Lung (tissue), 11 donors: ENCODE measurements at regions not wholly inside any gene's neighbourhood (a gene's known extent, or its start where the extent isn't known, plus 50 kb on each side); places are given as distances from the start of the nearest gene placed in this dataset.
"Not testable (repeated sequence)": the region's sequence is repeated elsewhere in the genome, so short reads cannot be mapped to it uniquely, and the experiment has no call there.

ENCODE experiments used
- ATAC-seq: fragments of 200-7000 bp; cut with Tn5 transposase; one replicate; pipeline ENCODE4 v1.9.1; 2020; ENCODE audit warnings: moderate number of reproducible peaks; ENCODE audit not compliant: insufficient read depth, low FRiP score
- DNase-seq, 3 donors: peaks; one replicate each; pipeline ENCODE4 v3.0.0-alpha.2; 2013 to 2017
- H3K27ac ChIP-seq, 2 donors: one replicate each; pipeline ENCODE4 v1.5.1; 2013; ENCODE audit warnings: mild to moderate bottlenecking in 2 of 2, moderate library complexity in 2 of 2, control low read depth in 1 of 2, inconsistent platforms in 1 of 2, low read depth in 1 of 2, low read length in 1 of 2
- H3K27me3 ChIP-seq, 3 donors: one replicate each; pipeline ENCODE4 v1.5.1; 2013; ENCODE audit warnings: low read length in 2 of 3; ENCODE audit not compliant: control insufficient read depth in 3 of 3, insufficient read depth in 3 of 3
- H3K36me3 ChIP-seq, 4 donors: one replicate each; pipeline ENCODE4 v1.5.1; 2013; ENCODE audit warnings: low read length in 4 of 4, mild to moderate bottlenecking in 1 of 4, moderate library complexity in 1 of 4; ENCODE audit not compliant: control insufficient read depth in 4 of 4, insufficient read depth in 4 of 4
- H3K4me1 ChIP-seq, 5 donors: one replicate each; pipeline ENCODE4 v1.5.1; 2013; ENCODE audit warnings: low read length in 5 of 5, mild to moderate bottlenecking in 2 of 5, moderate library complexity in 1 of 5; ENCODE audit not compliant: control insufficient read depth in 5 of 5, insufficient read depth in 5 of 5
- H3K4me3 ChIP-seq: one replicate; pipeline ENCODE4 v1.5.1; 2013; ENCODE audit warnings: mild to moderate bottlenecking, control low read depth, moderate library complexity
- H3K9ac ChIP-seq, 2 donors: one replicate each; pipeline ENCODE4 v1.5.1; 2013; ENCODE audit warnings: low read length in 2 of 2, control low read depth in 1 of 2; ENCODE audit not compliant: insufficient read depth in 1 of 2
- H3K9me3 ChIP-seq, 4 donors: one replicate each; pipeline ENCODE4 v1.5.1; 2013; ENCODE audit warnings: low read length in 3 of 4, mild to moderate bottlenecking in 1 of 4, moderate library complexity in 1 of 4; ENCODE audit not compliant: control insufficient read depth in 4 of 4, insufficient read depth in 3 of 4
- CTCF ChIP-seq: IDR thresholded peaks from 2 replicates; pipeline ENCODE4 v1.5.1; 2012; ENCODE audit warnings: mild to moderate bottlenecking; ENCODE audit errors: control extremely low read depth, extremely low read depth
- WGBS, 2 donors: extraction: QIAGEN DNeasy Blood & Tissue Kit; methylation state at CpG; one replicate each; pipeline ENCODE4 v1.1.7; 2013; 5-methylcytosine and 5-hydroxymethylcytosine counted together
- donor health status: control.
- donor health status: control.
- donor health status: Bipolar disorder and iron deficiency.
- donor health status: healthy.
- donor health status: DM: yes; HTN: yes; CAD: no.

GRCh38 chr16:60788631-60789030 lies 1247.6 kb downstream of the CDH8 start:
- Histone ChIP-seq H3K36me3 (no peaks in the 10 kb centered on the region), H3K27me3 (no peaks in the 10 kb centered on the region), H3K4me3 (no peak overlapping the region), H3K27ac (no peak overlapping the region), H3K9ac (no peak overlapping the region), H3K9me3 (peaks cover 0 to 3% (median under 1%) of the 10 kb centered on the region in 4 donors), H3K4me1 (peaks cover 0 to 4% (median 0%) of the 10 kb centered on the region in 5 donors)
- DNase-seq (no peak), ATAC-seq (no peak)
- TF ChIP-seq CTCF = no peak

GRCh38 chr16:60776281-60776680 lies 1260.0 kb downstream of the CDH8 start:
- no peak overlapping the region for H3K9ac ChIP-seq
- TF ChIP-seq CTCF = no peak
- no peaks in the 10 kb centered on the region for H3K36me3 ChIP-seq
- no peak overlapping the region for H3K4me3 ChIP-seq
- no peak overlapping the region for H3K27ac ChIP-seq
- no peaks in the 10 kb centered on the region for H3K4me1 ChIP-seq
- 76 to 85% methylated on average over 3 of the region's 3 CpGs for WGBS, 2 donors
- ATAC-seq (no peak), DNase-seq (no peak)
- H3K9me3 ChIP-seq = no peaks in the 10 kb centered on the region
- no peaks in the 10 kb centered on the region for H3K27me3 ChIP-seq

DNA sequence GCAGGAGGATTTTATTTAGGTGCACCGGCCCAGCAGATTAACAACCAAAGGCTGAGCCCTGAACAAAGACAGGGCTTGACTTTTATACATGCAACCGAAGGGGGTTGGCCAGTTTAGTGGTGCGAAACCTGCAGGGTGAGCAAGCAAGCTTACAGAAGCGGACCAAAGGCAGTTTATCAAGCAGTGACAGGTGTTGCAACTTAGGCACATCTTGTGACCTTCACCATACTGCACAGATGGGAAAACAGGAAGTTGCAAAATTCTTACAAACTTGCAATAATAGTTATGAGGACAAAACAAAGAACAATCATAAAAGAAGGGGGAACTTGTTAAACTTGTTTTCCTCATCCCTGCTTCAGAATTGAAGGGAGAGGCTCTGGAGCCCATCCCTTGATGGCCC lies 1265.1 kb downstream of the CDH8 start:
- no peak overlapping the region for H3K9ac ChIP-seq
- no peaks in the 10 kb centered on the region for H3K4me1 ChIP-seq
- peaks cover 0 to 4% (median 0%) of the 10 kb centered on the region in 4 donors for H3K9me3 ChIP-seq
- no peaks in the 10 kb centered on the region for H3K36me3 ChIP-seq
- no peaks in the 10 kb centered on the region for H3K27me3 ChIP-seq
- no peak for ATAC-seq
- H3K4me3 ChIP-seq = no peak overlapping the region
- H3K27ac ChIP-seq = no peak overlapping the region
- WGBS, 2 donors = 84% methylated on average over 4 of the region's 4 CpGs
- no peak for TF ChIP-seq CTCF
- DNase-seq = no peak

GRCh38 chr16:60770384-60770783 lies 1265.9 kb downstream of the CDH8 start:
- H3K9ac ChIP-seq, ATAC-seq, H3K36me3 ChIP-seq, H3K9me3 ChIP-seq, H3K4me3 ChIP-seq, H3K27ac ChIP-seq, H3K27me3 ChIP-seq, DNase-seq, H3K4me1 ChIP-seq: not testable (repeated sequence)
